Gastrocnemius medialis (tissue), 4 donors: ENCODE measurements at regions not wholly inside any gene's neighbourhood (a gene's known extent, or its start where the extent isn't known, plus 50 kb on each side); places are given as distances from the start of the nearest gene placed in this dataset.

Experiments
- ATAC-seq, 2 donors: fragments of 150-250 bp; one replicate each; pipeline ENCODE4 v1.9.1; 2016
- DNase-seq, 2 donors: peaks; one replicate each; pipeline ENCODE4 v3.0.0-alpha.2; 2019
- H3K27ac ChIP-seq, 4 donors: fragments of 200-600 bp; sonication (generic); 1 replicate in 1 of 4; 2 replicates in 3 of 4; pipeline ENCODE4 v1.5.1; 2016 to 2018; ENCODE audit warnings: mild to moderate bottlenecking in 2 of 4, moderate library complexity in 1 of 4
- H3K27me3 ChIP-seq, 3 donors: fragments of 200-600 bp; sonication (generic) in 2 of 3; 1 replicate in 1 of 3; 2 replicates in 2 of 3; pipeline versions ENCODE4 v1.5.1 to v1.6.0; 2016 to 2019; ENCODE audit warnings: mild to moderate bottlenecking in 1 of 3, moderate library complexity in 1 of 3
- H3K36me3 ChIP-seq, 2 donors: fragments of 200-600 bp; sonication (generic) in 1 of 2; one replicate each; pipeline ENCODE4 v1.5.1; 2017 to 2018
- H3K4me1 ChIP-seq, 2 donors: fragments of 200-600 bp; sonication (generic) in 1 of 2; one replicate each; pipeline ENCODE4 v1.5.1; 2016 to 2017; ENCODE audit warnings: mild to moderate bottlenecking in 2 of 2
- H3K4me3 ChIP-seq, 4 donors: fragments of 200-600 bp; sonication (generic) in 3 of 4; 1 replicate in 1 of 4; 2 replicates in 3 of 4; pipeline ENCODE4 v1.5.1; 2016 to 2019; ENCODE audit warnings: mild to moderate bottlenecking in 2 of 4
- H3K9me3 ChIP-seq, 3 donors: fragments of 200-600 bp; sonication (generic) in 2 of 3; 1 replicate in 1 of 3; 2 replicates in 2 of 3; pipeline ENCODE4 v1.5.1; 2016 to 2019
- POLR2A ChIP-seq, 2 donors: fragments of 450-650 bp; IDR thresholded peaks; one replicate each; pipeline ENCODE4 v1.6.1; 2017; ENCODE audit warnings: antibody characterized with exemption in 2 of 2, mild to moderate bottlenecking in 2 of 2, moderate library complexity in 2 of 2
- in situ Hi-C, 4 donors: fragments of 200-750 bp; cut with MboI; loops; one replicate each; pipeline versions ENCODE4 v1.15.0 to v1.8.0; 2017; ENCODE audit warnings: low sequenced_read_pairs in 4 of 4
- intact Hi-C: fragments of 100-400 bp; cut with DNase I; formaldehyde crosslinking; loops from one replicate; pipeline ENCODE4 v1.15.1; 2023; ENCODE audit warnings: low total_unique reads
- TF ChIP-seq, protein P1 (sequence below), 5 experiments: fragments of 450-650 bp in 3 of 5; fragments of 200-600 bp in 2 of 5; sonication (generic) in 2 of 5; IDR thresholded peaks in 4 of 5; conservative IDR thresholded peaks in 1 of 5; 1 replicate in 4 of 5; 2 replicates in 1 of 5; pipeline ENCODE4 v1.5.1; 2016 to 2019; ENCODE audit warnings: antibody characterized with exemption in 5 of 5, mild to moderate bottlenecking in 3 of 5, moderate library complexity in 3 of 5

DNA sequence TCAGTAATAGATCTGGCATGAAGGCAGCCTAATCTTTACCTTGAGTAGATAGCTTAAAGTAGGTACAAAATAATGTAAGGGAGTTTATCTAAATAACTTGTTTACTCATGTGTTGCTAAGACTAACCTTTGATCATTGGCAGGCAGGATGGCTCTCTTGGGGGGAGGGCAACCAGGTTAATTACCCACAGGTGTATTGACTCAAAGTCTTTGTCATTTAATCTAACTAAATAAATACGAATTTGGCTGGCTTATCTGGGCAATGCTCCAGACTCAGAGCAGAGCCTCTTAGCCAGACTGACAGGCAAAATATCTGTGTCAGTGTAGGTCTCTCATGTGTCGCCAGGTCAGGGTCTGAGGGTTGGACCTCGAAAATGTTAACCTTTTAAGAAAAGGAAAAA is 283.4 kb upstream of the KLHL1 start:
- in situ Hi-C loops, result no loop called here
- ATAC-seq, result no peak
- intact Hi-C loops, result no loop called here

GRCh38 chr13:70390968-70391367 is 282.7 kb upstream of the KLHL1 start:
- Histone ChIP-seq H3K27ac (no peak overlapping the region), H3K36me3 (no peaks in the 10 kb centered on the region), H3K9me3 (no peaks in the 10 kb centered on the region), H3K4me3 (no peak overlapping the region), H3K4me1 (no peaks in the 10 kb centered on the region), H3K27me3 (no peaks in the 10 kb centered on the region)
- DNase-seq (no peak), ATAC-seq (no peak)
- TF ChIP-seq, protein P1, sequence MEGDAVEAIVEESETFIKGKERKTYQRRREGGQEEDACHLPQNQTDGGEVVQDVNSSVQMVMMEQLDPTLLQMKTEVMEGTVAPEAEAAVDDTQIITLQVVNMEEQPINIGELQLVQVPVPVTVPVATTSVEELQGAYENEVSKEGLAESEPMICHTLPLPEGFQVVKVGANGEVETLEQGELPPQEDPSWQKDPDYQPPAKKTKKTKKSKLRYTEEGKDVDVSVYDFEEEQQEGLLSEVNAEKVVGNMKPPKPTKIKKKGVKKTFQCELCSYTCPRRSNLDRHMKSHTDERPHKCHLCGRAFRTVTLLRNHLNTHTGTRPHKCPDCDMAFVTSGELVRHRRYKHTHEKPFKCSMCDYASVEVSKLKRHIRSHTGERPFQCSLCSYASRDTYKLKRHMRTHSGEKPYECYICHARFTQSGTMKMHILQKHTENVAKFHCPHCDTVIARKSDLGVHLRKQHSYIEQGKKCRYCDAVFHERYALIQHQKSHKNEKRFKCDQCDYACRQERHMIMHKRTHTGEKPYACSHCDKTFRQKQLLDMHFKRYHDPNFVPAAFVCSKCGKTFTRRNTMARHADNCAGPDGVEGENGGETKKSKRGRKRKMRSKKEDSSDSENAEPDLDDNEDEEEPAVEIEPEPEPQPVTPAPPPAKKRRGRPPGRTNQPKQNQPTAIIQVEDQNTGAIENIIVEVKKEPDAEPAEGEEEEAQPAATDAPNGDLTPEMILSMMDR (IDR thresholded peaks at IDR 0.05 in 4 of 5, conservative IDR thresholded peaks at IDR 0.05 in 1 of 5), result no peak
- TF ChIP-seq POLR2A (IDR thresholded peaks at IDR 0.05), result no peak
- intact Hi-C loops (no loop called here), in situ Hi-C loops (no loop called here)

More for the DNA sequence above, 283.4 kb upstream of the KLHL1 start:
- H3K27me3 ChIP-seq, result no peaks in the 10 kb centered on the region
- no peak overlapping the region for H3K27ac ChIP-seq
- TF ChIP-seq POLR2A (IDR thresholded peaks at IDR 0.05), result no peak
- TF ChIP-seq, protein P1 (IDR thresholded peaks at IDR 0.05 in 4 of 5, conservative IDR thresholded peaks at IDR 0.05 in 1 of 5), result no peak
- no peaks in the 10 kb centered on the region for H3K4me1 ChIP-seq
- H3K4me3 ChIP-seq, result no peak overlapping the region
- no peaks in the 10 kb centered on the region for H3K36me3 ChIP-seq
- no peaks in the 10 kb centered on the region for H3K9me3 ChIP-seq
- DNase-seq, result no peak

- H3K36me3 ChIP-seq, result no peaks in the 10 kb centered on the region
- DNase-seq (no peak), ATAC-seq (no peak)
- H3K27me3 ChIP-seq, result no peaks in the 10 kb centered on the region
- intact Hi-C loops (no loop called here), in situ Hi-C loops (no loop called here)
- H3K4me3 ChIP-seq, result no peak overlapping the region
- H3K9me3 ChIP-seq, result no peaks in the 10 kb centered on the region
- H3K4me1 ChIP-seq, result no peaks in the 10 kb centered on the region
- TF ChIP-seq, protein P1 (IDR thresholded peaks at IDR 0.05 in 4 of 5, conservative IDR thresholded peaks at IDR 0.05 in 1 of 5), result no peak
- no peak for TF ChIP-seq POLR2A (IDR thresholded peaks at IDR 0.05)
- no peak overlapping the region for H3K27ac ChIP-seq
Measured at GRCh38 chr13:70390064-70390463, 281.8 kb upstream of the KLHL1 start.

DNA sequence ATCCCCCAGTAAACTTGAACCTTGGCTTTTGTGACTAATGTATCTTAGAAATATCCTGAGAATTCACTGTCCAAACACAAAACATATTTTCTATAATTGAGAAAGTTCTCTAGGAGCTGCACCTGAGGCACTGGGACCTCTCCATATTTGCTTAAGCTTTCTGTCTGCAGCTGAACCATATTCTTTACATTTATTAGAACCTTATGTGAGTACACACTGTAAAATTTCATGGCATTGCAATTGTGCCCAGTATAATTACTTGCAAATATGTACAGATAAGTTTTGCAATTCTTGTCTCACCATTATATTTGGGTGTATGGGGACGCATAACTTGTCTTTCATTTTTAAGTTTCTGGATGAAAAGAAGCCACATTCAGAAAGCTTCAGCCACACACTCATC is 280.7 kb upstream of the KLHL1 start:
- no peak overlapping the region for H3K4me3 ChIP-seq
- intact Hi-C loops, result no loop called here
- H3K9me3 ChIP-seq, result no peaks in the 10 kb centered on the region
- no peaks in the 10 kb centered on the region for H3K27me3 ChIP-seq
- H3K4me1 ChIP-seq, result no peaks in the 10 kb centered on the region
- no peak overlapping the region for H3K27ac ChIP-seq
- in situ Hi-C loops, result no loop called here
- H3K36me3 ChIP-seq, result no peaks in the 10 kb centered on the region
- DNase-seq (no peak), ATAC-seq (no peak)
- TF ChIP-seq POLR2A (IDR thresholded peaks at IDR 0.05), result no peak
- TF ChIP-seq, protein P1 (IDR thresholded peaks at IDR 0.05 in 4 of 5, conservative IDR thresholded peaks at IDR 0.05 in 1 of 5), result no peak

DNA sequence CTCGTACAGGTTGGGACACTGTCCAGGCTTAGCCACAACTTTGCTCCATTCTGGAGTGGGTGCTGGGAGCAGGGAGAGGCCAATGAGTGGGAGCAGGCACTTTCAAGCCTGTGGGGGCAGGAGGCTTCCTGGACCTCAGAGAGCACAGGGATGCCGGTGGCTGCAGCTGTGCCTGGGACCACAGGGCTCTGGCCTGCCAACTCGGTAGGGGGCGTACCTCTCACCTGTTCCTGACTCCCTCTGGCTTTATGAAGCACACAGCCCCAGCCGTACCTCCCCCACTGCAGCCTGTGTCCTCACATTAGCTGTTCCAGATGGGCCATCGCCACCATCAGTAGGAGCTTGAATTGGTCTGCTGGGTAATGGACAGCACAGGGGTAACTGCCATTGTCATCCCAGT is 278.7 kb upstream of the KLHL1 start:
- Histone ChIP-seq H3K36me3 (no peaks in the 10 kb centered on the region), H3K9me3 (no peaks in the 10 kb centered on the region), H3K27ac (no peak overlapping the region), H3K4me1 (no peaks in the 10 kb centered on the region), H3K27me3 (no peaks in the 10 kb centered on the region), H3K4me3 (no peak overlapping the region)
- ATAC-seq, result no peak
- intact Hi-C loops, result no loop called here
- TF ChIP-seq, protein P1 (IDR thresholded peaks at IDR 0.05 in 4 of 5, conservative IDR thresholded peaks at IDR 0.05 in 1 of 5), result no peak
- TF ChIP-seq POLR2A (IDR thresholded peaks at IDR 0.05), result no peak
- no peak for DNase-seq
- in situ Hi-C loops, result no loop called here
